ENCODE measurements at regions not wholly inside any gene's neighbourhood (a gene's known extent, or its start where the extent isn't known, plus 50 kb on each side); places are given as distances from the start of the nearest gene placed in this dataset.

- no peak for TF ChIP-seq CTCF (IDR thresholded peaks at IDR 0.05)
- no peak for TF ChIP-seq POLR2A (IDR thresholded peaks at IDR 0.05)
Measured at GRCh38 chr3:105976196-105976595, 107.4 kb upstream of the CBLB start.

Measured in uterus (tissue), 2 donors.